ENCODE measurements at regions not wholly inside any gene's neighbourhood (a gene's known extent, or its start where the extent isn't known, plus 50 kb on each side); places are given as distances from the start of the nearest gene placed in this dataset. TPM values are rescaled to one million over a fixed set of nuclear protein-coding genes. Genes with fewer than 3 reads are reported as not detected.
"Not testable (repeated sequence)": the region's sequence is repeated elsewhere in the genome, so short reads cannot be mapped to it uniquely, and the experiment has no call there.

DNA sequence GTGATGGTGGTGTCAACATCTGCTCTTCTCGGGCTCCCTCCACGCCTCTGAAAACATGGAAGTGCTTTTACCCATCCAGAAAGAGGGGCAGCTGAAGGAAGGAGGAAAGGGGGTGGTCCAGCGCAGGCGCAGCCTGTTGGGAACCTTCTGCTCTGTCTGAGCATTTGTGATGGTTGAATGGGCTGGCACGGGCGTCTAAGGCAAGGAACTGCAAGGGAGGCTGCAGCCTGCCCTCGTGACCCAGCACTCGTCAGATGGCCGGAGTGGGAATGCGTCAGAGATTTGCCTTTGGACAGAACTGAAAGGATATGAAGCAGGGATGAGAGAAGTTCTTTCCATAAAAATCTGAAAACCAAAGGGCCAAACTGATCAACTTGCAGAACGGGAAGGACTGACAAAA is 62.3 kb upstream of the PLGLB2 start:
- ATAC-seq; H3K4me1 Mint-ChIP-seq (ENCODE audit: low read depth); H3K27ac Mint-ChIP-seq; DNase-seq; POLR2A ChIA-PET; H3K36me3 Mint-ChIP-seq (ENCODE audit: low read depth); CTCF ChIA-PET; H3K4me3 Mint-ChIP-seq; H3K9me3 Mint-ChIP-seq (ENCODE audit: insufficient read depth); H3K27me3 Mint-ChIP-seq (ENCODE audit: low read depth): not testable (repeated sequence)

DNA sequence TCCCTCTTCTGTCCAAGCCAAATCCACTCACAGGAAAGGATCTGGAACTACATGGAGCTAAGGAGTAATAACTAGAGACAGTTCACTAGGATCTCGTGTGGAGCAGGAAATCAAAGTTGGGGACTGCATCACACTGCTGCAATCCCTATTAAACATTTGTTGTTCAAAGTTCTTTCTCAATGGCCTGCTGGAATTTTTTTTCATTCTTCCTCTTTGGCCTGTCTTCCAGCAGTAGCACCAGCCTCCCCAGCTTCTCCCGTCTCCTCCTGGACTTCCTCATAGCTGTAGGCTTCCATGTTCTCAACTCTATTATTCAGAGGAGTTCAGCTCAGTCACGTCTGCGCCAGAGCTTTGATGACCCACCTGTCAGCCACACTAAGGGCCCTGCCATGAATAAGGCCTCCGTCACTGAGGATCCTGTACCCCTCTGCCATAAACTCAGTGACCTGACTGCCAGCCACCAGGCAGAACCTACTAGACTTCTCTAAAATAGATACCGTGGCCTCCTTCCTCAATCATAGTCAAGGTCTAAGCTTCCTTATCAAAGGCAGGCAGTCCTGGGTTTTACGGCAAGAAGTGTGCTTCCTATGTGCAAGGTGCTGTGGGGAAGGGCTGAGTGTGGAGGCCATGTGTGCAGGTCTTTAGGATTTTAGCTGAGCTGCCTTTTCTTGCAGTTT is 60.9 kb upstream of the PLGLB2 start:
- H3K9me3 Mint-ChIP-seq (ENCODE audit: insufficient read depth); H3K27ac Mint-ChIP-seq; H3K36me3 Mint-ChIP-seq (ENCODE audit: low read depth); DNase-seq; ATAC-seq; H3K4me1 Mint-ChIP-seq (ENCODE audit: low read depth); POLR2A ChIA-PET; H3K27me3 Mint-ChIP-seq (ENCODE audit: low read depth); CTCF ChIA-PET; H3K4me3 Mint-ChIP-seq: not testable (repeated sequence)

DNA sequence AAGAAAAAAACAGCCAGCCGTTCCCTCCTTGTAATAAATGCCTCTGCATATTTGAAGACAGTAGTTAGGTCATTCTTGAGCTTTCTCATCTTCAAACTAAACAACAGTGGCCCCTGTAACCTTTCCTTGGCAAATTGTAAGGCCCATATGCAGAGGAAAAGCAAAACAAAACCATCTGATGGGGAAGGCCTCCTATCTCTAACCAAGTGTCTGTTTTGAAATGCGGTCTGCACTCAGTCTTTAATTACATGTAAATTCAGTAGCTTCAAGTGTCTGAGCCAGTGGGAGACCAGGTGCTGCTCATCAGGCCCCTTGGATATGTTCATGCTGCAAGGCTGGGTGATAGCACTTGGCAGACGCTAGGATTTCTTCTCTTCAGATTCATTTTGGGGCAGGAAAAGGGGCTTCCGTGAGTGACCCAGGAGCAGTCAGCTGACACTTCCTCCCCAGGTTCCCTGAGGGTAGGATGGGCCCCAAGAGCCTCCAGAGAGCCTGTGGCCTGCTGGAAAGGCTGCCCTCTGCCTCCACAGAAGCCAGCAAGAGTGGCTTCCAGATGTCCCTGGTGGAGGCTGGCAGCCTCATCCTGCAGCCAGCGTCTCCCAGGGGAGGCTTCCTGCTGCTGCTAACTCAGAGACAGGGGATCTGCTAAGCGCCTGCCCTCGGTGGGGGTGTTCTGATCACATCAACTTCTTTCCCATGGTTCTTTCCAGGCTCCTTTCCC is 60.2 kb upstream of the PLGLB2 start:
- H3K4me1 Mint-ChIP-seq (ENCODE audit: low read depth); CTCF ChIA-PET; H3K9me3 Mint-ChIP-seq (ENCODE audit: insufficient read depth); H3K4me3 Mint-ChIP-seq; POLR2A ChIA-PET; H3K36me3 Mint-ChIP-seq (ENCODE audit: low read depth); ATAC-seq; H3K27ac Mint-ChIP-seq; DNase-seq; H3K27me3 Mint-ChIP-seq (ENCODE audit: low read depth): not testable (repeated sequence)

DNA sequence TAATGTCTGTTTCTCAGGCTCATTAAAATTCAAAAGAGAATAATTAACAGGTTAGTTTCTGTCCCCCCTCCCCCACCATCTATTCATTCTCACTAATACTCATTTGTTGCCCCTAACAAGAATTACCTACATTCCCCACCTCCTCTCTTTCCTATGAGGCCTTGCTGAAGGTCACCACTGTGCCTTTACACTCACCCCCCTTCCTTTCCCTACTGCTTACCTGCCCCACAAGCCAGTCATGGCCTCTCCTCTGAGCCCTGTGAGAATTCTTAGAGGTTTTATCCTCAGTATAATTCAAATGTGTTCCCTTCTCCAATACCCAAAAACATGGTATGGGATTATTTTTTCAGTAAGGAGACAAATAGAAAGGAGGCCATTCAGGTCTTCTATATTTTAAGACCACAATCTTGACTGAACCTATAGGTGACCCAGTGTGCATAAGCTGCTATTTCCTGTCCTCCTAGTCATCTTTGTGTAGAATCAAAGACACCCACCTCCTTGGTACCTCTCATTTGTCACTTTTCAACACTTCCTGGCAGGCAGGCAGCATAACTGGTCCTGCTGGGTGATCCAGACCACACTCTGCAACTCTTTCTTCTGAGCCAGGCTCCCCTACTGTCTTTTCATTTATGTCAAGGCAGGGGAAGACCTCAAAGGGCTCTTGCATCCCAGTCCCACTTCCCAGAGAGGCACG is 55.8 kb upstream of the PLGLB2 start:
- H3K27ac Mint-ChIP-seq = peak overlapping the region; percentile 14
- POLR2A ChIA-PET; H3K4me3 Mint-ChIP-seq; CTCF ChIA-PET; H3K4me1 Mint-ChIP-seq (ENCODE audit: low read depth); DNase-seq; H3K36me3 Mint-ChIP-seq (ENCODE audit: low read depth); H3K9me3 Mint-ChIP-seq (ENCODE audit: insufficient read depth); H3K27me3 Mint-ChIP-seq (ENCODE audit: low read depth): not testable (repeated sequence)
- ATAC-seq = peak; percentile 49

DNA sequence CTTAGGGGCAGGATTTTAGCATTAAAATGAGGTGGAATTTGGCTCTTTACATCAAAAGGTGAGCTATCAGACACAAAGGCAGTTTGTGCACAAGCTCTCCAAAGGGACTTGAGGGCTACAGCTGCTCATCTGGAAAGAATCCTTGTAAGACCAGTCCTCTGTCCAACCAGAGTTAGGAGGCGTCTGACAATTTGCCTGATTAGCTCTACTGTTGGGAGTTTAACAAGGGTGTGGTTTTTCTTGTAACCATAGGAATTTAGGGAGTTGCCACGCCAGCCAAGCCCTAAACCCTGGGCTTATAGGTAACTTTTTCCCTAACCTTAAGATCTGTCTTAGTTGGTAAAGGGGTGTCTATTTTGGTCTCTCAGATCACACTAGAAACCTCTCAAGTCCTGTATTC is 55.0 kb upstream of the PLGLB2 start:
- H3K36me3 Mint-ChIP-seq (ENCODE audit: low read depth); H3K4me1 Mint-ChIP-seq (ENCODE audit: low read depth); H3K4me3 Mint-ChIP-seq; ATAC-seq; H3K27me3 Mint-ChIP-seq (ENCODE audit: low read depth); H3K27ac Mint-ChIP-seq; H3K9me3 Mint-ChIP-seq (ENCODE audit: insufficient read depth); POLR2A ChIA-PET; DNase-seq; CTCF ChIA-PET: not testable (repeated sequence)

DNA sequence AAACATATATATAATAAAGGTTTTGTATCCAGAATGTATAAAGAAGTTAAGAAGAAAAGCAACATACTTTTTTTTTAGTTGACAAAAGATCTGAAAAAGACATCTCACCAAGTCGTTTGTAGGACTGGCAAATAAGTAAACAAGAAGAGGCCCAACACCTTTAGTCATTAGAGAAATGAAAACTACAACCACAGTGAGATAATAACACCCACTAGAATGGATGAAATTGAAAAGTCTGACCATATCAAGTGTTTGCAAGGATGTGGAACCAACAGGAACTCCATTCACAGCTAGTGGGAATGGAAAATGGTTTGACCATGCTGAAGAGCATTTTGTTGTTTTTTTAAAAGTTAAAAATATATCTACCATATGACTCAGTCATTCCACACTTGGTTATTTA is 54.0 kb upstream of the PLGLB2 start:
- H3K36me3 Mint-ChIP-seq (ENCODE audit: low read depth); POLR2A ChIA-PET; ATAC-seq; H3K27ac Mint-ChIP-seq; H3K4me1 Mint-ChIP-seq (ENCODE audit: low read depth); H3K4me3 Mint-ChIP-seq; CTCF ChIA-PET; H3K9me3 Mint-ChIP-seq (ENCODE audit: insufficient read depth); H3K27me3 Mint-ChIP-seq (ENCODE audit: low read depth); DNase-seq: not testable (repeated sequence)

DNA sequence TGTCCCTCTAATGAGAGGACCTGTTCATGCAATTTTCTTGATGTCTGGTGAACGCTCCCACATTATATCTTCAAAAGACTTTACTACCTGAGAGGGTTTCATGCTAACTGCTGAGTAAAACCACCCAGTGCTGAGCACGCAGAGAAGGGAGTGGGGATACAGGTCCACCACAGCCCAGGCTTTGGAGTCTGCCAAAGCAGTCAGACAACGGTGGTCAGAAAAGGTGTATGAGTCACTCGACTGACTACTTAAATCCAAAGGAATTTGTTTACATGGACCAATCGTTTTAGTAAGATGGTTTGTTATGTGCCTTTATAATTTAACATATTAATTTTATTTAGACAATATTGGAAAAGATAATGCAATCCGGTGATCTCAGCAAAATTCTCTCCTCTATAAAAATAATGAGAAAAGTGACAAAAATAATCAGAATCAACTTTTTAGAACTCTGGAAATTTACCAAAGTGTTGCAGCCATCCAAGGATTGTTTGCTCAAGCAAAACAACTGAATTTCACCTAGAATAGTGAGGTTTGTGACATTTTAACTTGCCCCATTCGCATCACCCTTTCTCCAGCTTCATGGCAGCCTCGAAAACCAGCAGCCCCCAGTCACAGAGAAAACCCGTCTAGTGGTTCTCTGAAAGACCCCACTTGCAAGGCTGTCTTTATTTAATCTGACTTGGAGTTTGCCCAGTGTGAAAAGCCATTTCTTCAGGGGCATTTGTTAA is 52.1 kb upstream of the PLGLB2 start:
- H3K27ac Mint-ChIP-seq = not testable (repeated sequence)

More for the DNA sequence above, 52.1 kb upstream of the PLGLB2 start:
- H3K27me3 Mint-ChIP-seq (ENCODE audit: low read depth); POLR2A ChIA-PET; H3K36me3 Mint-ChIP-seq (ENCODE audit: low read depth); H3K9me3 Mint-ChIP-seq (ENCODE audit: insufficient read depth); H3K4me3 Mint-ChIP-seq; H3K4me1 Mint-ChIP-seq (ENCODE audit: low read depth); DNase-seq; CTCF ChIA-PET; ATAC-seq: not testable (repeated sequence)

Small RNA genes in the stretch of these regions (microRNA-seq; reads per million reads assigned to microRNA genes)
- not detected for gene MIR4771-1
